GM21390 (cell line): ENCODE measurements at regions not wholly inside any gene's neighbourhood (a gene's known extent, or its start where the extent isn't known, plus 50 kb on each side); places are given as distances from the start of the nearest gene placed in this dataset.

Experiments used
- ATAC-seq: cut with Tn5 transposase; IDR thresholded peaks from one replicate; pipeline ENCODE4 v1.9.1; 2021; ENCODE audit not compliant: unreplicated experiment

DNA sequence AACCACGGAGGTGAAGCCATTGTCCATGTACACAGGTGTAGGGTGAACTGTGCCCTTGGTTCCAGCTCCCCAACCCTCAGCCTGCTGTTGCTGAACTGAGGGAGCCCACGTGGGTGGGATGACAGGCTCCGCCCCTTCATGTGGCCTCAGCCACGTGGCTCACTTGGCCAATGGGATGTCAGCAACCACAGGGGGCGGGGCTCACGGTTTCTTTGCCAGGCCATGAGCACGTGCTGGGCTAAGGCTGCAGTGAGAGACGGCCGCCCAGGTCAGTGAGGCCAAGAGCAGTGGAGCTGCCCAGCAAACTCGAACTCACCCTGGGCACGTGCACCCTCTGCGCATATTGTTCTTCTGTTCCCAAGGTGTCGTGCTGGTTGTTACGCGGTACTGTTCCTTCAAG, 282.6 kb downstream of the IRF8 start:
- no peak for ATAC-seq

DNA sequence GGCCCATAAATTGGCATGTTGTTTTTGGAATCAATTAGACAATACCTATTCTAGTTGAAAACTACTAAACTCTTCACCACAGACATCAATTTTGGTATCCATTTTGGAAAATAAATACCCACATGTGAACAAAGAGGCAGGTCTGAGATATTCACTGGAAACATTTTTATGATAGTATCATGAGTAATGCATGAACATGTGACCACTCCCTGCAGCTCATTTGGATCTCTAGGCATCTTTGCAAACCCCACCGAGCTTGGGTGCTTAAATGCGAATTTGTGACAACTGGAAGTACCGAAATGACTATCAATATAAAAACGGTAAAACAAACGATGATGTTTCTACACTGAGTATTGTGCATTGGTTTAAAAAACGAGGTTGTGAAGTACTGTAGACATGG, 285.2 kb downstream of the IRF8 start:
- ATAC-seq, result no peak

DNA sequence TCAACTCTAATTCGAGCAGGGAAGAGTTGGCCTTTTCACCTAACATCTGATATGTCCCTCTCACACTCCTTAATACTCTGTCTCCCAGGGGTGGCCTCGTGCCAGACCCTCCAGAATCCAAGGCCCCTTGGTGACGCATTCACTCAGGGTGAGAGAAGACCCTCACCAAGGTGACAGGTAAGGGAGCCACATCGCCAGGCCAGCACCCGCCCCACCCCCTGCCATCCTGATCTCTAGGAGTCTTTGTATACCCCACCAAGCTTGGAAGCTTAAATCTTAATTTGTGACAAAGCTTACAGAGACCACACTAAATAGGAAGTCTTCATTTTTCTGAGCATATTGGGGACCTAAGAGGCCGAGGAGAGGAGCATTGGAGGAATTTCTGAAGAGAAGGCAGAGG, 286.1 kb downstream of the IRF8 start:
- ATAC-seq, result no peak

DNA sequence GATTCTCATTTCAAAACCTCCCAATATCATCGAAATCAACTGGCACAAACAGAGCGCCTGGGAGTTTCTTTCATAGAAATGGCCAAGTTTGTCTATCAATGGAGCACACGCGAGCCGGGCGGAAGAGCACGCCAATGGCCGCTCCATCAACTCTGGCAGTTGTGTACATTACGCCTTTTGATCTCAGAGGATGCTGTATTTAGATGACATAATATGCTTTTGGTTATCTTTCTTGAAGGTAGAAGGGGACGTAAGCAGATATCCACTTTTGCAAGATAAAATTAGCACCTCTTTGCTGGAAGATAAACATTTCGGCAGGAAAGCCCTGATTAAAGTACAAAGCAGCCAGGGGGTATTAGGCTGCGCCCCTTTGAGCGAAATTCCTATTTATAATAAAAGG, 287.4 kb downstream of the IRF8 start:
- ATAC-seq, result no peak

DNA sequence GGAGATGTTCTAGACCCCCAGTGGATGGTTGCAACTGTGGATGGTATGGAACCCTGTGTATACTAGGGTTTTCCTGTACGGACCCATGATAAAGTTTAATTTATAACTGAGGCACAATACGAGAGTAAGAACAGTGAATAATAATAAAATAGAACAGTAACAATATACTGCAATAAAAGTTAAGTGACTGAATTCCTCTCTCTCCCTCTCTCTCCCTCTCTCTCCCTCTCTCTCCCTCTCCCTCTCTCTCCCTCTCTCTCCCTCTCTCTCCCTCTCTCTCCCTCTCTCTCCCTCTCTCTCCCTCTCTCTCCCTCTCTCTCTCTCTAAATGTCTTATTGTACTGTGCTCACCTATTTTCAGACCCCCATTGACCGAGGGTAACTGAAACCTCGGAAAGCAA, 291.0 kb downstream of the IRF8 start:
- ATAC-seq, result no peak

DNA sequence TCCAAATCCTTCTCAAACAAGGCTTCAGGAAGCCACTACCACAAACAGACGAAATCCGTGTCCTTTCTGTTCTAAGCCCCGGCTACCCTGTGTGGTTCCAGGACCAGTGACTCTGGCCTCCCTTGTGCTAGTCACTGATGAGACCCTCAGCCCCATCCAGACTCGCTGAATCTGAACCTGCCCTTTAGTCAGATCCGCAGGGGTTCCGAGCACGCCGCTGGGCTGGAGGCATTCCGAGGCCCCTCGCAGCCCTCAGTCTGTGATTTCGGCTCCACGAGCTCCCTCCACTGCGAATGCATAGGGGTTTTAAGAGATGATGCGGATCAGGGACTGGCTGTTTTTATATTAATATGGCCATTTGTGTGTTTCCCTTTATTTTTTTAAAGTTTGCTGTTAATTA, 292.7 kb downstream of the IRF8 start:
- ATAC-seq, result no peak

DNA sequence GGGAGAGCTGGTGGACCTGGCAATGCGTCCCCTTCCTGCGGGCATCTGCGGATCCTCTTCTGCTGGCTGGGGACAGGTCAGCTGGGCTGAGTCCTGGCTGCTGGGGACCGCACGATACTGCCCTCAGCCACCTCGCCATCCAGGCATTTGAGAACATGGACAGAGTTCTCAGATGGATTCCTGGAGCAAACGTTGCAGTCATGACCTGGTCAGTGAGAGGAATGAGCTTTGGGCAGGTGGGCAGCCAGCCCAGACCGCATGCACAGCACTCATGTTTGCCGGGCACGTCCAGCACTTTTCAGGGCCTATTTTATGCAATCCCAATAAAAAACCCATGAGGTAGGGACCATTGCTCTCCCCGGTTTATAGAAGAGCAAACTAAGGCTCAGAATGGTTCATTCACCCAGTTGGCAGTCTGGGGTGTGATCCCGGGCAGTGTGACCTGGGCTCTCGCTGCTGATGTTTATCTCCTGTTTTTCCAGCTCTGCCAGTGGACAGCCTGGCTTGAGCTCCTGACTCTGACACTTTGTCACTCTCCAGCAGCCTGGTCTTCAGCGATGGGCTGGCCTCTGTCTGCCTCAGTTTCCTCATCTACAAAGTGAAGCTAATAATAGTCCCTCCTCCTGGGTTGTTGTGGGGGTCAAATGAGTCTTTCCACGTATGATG, 294.7 kb downstream of the IRF8 start:
- ATAC-seq, result no peak

DNA sequence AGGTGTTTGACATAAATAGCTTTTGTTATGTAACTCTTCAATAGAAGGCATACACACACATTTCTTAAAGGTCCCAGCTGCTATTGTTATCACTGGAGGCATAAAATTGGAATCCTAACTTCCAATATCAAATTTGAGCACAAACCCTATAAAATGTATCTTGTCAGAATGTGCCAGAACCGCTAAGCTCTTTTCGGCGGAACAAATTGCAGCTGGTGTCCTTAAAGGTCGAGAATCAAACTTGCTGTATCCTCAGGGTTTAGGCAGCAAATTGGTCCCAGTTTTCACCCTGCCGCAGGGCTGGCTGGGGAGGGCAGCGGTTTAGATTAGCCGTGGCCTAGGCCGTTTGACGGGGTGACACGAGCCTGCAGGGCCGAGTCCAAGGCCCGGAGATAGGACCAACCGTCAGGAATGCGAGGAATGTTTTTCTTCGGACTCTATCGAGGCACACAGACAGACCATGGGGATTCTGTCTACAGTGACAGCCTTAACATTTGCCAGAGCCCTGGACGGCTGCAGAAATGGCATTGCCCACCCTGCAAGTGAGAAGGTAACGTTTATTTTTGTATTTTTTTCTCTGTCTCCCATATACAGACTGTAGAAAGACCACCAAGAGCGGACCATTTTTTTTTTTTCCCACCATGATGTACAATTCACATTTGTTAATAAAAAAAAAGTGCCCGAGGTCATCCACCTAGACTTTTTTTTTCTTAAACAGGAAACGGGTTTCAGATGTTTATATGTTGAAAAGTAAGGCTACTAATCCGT, 297.1 kb downstream of the IRF8 start:
- ATAC-seq, result no peak

DNA sequence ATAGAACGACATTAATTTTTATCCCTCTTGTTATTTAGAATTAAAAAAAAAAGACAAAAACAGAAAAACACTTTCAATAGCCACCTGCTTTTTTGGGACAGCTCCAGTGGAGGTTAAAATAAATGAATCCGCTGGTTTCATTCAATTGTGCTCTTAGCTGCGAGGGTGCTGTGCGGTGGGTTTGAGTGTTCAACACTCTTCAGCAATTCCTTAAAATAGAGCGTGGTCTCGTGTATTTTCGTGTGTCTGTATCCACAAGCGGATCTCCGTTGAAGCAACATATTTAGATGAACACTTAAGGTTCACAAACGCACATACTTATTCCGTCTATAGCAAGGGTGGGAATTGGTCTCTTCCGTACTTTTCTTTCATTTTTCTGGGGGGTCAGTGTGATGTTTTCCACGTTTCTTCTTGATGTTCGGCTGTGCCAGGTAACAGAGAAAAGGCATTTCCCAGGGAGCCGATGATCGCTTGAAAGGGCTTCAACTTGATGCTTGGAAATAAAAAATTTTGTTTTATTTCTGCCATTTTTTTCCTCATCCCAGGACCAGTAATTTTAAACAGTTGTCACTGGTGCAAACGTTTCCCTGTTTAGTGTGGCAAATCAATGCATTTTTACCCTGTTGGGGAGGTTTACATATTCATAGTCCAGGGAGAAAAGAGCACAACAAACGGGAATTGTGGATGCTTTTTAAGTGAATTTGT, 297.9 kb downstream of the IRF8 start:
- ATAC-seq, result no peak

DNA sequence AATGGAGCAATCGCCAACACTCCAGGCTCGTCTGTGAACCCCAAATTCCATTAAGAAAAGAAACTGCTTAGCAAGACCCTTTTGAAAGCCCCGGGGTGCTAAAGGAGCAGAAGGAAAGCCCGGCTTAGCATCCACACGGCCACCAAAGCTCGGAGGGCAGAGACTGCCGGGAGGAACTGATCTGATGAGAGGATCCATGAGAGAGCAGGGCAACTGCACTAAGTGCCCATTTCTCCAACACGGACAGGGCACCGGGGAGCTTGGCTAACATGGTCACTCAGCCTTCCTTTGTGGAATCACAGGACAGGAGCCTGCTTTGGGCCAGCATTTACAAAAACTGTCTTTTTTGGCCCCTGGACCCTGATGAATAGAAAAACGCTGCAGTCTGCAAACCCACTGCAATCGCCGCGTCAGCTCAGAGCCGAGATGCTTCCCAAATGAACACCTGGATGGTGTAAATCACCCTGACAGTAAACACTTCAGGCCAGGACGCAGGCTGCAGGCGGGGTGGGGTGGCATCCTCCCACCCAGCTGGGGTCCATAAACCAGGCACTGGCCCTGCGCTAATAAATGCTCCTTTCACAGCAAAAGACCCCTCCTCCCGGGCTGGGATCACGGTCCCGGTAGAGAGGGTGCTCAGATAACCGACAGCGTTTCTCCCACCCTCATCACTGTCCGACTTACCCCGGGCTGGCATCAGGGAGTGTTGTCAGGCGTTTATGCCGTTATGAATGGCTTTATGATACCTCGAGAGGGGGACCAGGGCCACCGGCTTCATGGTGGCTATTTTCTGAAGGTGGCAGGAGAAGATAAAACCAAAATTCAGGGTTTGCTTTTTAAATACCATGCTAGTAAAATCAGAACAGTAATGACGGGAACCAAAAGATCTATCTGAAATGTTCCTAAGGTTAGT, 299.5 kb downstream of the IRF8 start:
- no peak for ATAC-seq

DNA sequence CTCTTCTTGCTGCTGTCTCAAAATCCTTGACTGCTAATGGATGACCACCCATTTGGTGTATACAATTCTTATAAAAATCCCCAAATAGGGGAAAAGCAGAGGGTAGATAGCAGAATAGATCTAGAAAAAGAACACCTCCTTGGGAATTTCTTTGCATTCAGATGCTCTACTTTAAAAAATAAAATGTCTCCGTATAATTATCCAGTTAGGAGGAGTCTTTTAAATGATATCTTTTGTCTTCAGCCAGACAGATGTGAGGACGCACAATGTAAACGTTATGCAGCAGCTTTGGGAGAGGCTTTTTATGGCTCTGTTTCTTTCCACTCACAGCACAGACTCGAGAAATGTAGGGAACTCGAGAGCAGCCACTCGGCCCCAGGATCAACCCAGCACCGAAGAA, 300.2 kb downstream of the IRF8 start:
- no peak for ATAC-seq

DNA sequence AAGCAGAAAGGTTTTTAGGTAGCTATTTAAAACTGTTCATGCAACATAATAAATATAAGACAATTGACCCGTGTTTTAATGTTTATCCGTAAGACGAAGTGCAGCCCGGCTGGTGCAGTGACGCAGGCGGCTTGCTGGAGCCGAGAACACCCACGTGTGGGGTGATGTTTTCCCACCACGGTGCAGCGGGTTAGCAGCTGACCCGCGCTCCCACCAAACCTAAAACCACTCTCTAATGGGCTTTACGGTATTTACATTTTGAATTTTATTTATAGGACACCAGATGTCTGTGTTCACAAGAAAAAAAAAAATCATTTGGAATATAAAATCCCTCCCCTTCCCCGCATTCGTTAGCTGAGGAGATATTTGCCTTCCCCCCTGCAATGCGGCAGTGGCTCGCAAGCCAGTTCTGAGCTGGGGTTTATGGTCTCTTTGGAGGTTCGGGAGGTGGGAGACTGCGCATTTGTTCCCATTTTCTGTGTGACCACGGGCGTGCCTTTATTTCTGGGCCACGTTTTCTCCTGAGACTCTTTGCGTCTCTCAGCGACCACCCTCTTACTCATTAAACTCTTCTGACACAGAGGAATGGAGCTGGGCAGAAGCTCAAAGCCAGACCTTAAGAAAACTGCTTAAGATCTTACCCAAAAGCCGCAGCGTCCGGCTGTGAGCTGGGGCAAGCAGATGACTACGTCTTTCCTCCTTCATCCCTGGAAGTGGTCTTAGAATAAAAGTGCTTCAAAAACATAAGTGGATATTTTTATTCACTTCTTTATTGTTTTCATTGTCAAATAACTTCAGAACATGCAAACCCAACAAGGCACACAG, 301.1 kb downstream of the IRF8 start:
- no peak for ATAC-seq

DNA sequence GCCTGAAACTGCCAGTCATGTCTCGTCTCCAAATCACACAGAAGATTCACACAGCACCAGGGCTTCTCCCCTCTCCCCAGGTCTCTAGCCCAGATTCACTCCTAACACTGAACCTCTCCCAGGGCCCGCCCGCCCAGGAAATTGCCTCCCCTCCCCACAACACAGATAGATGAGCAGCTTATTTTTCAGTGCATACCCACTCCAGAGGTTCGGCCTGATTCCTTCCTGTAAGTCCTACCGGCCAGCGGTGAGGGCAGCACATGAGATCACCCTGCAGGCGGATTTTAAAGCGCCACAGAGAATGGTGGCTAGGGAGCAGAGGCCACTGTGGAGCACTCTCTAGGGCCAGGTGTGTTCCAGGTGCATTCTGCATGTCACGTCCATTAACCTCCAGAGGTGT, 301.8 kb downstream of the IRF8 start:
- no peak for ATAC-seq

DNA sequence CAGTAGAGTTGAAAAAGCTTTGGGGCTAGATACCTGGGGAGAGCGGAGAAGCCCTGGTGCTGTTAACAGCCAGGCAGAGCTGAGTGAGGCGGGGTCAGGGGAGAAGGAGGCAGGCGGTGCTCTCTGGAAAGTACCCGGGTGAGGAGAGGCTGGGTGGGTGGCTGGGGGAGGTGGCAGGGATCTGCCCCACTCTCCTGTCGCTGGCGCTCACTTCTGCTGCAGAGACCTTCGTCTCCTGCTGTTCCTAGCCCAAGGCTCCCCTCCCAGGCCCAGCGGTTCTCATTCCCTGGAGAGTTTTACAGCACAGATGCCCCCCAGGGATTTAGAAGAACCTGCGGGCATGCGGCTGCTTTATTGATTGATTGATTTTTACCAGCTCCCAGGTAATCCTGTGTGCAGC, 302.8 kb downstream of the IRF8 start:
- no peak for ATAC-seq

DNA sequence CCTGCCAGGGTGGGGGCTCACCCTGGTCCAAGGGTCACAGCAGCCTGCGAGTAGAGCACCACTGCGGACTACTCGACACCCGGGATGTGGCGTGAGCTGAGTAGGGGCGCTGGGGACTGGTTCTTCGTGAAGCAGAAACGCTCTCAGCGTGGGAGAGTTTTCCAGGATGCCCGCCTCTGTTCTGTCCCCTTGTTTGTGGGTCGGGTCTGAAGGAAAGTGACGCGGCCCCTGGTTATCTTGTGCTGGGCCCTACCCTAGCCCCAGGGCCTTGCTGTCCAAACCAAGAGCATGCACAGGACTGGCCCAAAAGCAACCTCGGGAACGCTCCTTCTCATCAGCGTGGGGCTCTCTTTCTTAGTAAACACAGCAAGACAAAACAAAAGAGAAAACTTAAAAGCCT, 303.3 kb downstream of the IRF8 start:
- no peak for ATAC-seq

DNA sequence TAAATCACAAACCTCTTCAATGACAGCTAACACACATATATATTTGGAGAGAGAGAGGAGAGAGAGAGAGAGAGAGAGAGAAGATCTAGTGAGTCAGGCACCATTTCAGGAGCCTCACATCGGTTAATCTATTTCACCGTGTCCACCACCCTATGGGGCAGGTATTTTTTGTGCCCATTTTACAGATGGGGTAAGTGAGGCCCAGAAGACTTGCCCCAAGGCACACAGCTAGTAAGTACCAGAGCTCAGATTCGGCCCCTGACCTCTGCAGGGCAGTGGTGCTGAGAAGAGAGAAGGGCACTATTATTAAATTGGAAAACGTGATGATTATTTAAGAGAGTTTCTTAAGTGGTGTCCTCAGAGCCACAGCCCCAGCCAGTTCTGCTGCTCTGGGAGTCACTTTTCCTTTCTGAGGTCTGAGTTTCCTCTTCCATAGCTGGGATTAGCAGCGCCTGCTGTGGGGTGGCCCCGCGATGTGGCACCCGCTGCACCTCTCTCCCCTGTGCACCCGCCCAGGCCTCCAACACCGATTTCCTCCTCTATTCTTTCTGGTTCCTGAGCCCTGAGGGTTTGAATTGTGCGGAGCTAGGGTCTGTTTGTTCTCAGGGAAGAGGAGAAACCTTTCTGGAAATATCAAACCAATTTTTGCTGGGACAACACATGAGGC, 303.9 kb downstream of the IRF8 start:
- no peak for ATAC-seq

DNA sequence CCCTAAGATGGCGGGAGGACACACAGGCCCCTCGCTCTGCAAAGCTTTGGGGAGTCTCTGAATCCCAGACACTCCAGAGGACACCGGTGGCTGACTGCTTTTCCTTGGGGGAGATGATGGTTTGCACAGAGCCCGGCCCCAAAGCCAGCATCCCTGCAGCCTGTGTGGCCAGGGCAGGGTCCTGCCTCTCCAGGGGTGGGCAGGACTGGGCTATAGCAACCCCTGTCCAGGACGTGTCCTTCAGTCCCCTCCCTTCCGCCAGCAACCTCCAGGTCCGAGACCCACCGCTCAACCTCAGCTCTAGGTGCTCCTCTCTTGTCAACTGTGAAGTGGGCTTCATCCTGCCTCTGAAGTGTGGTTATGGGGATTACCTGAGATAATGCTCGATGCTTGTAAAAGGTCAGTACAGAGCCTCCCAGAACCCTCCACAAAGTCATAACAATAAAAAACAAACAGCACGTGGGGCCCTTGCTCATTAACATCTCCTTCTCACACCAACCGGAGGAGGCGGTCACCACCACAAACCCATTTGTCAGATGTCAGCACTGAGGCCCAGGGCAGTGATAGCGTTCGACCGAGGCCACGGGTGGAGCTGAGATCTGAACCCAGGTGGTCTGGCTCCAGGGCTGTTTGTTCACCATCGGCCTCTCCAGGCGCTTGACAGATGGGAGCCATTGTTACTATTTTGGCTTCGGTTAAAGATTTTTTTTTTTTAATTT, 304.8 kb downstream of the IRF8 start:
- ATAC-seq, result no peak

DNA sequence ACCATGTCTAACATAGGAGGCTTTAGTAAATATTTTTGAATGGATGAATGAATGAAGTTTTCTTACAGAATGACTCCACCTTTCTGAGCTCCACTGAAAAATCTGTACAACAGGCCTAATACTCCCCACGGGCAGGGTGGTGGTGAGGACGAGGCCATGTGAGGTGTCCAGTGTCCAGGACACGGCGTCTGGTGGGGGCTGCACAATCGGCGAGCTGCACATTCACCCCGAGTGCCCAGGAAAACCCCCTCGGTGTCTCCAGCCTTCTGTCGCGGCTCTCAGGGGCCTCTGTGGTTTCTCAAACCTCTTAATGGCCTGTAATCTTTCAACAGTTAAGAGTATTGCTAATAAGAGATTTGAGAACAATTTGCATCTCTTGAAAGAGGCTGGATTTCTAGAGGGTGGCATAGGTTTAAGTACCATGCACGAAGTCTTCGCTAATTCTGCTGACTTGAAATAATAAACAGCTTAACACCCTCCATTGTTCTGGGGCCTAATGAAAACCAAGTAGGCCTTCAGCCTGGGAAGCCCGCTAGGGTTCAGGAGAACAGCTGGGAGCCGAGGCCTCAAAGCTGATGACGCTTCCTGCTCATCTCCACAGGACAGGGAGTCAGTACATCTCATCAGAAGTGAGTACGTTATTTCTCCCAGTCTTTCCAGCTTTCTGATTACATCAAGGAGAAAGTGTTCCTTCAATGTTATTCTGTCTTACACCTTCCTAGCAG, 304.6 kb upstream of the FOXF1 start:
- no peak for ATAC-seq

DNA sequence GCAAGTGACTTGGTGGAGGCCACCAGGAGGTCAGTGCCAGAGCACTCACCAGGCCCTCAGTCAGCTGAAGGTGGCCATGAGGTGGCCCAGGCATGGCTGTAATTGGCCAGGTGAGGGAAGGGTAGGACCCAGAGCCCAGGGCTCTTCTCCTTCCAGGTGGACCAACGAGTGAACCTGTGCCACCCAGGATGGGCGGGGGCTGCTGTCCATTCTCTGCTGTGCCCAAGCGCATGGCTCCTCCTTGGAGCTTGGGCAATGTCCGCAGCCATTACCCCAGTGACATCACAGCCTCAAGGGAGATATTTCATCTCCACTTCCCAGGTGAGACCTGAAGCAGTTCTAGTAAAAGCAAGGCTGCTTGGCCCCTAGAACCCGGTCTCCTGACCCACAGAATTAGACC, 303.0 kb upstream of the FOXF1 start:
- ATAC-seq, result no peak
